KMS-11 (cell line): ENCODE measurements at regions not wholly inside any gene's neighbourhood (a gene's known extent, or its start where the extent isn't known, plus 50 kb on each side); places are given as distances from the start of the nearest gene placed in this dataset.

Experiments used
- H2AFZ ChIP-seq: fragments of 200-600 bp; sonication (generic); 2 replicates; pipeline ENCODE4 v1.6.1; 2016; ENCODE audit warnings: antibody characterized with exemption, mixed run types, low read depth
- H3K27ac ChIP-seq: fragments of 200-600 bp; sonication (generic); 2 replicates; pipeline ENCODE4 v1.6.1; 2016; ENCODE audit warnings: mild to moderate bottlenecking, mixed run types
- H3K27me3 ChIP-seq: fragments of 200-600 bp; sonication (generic); 2 replicates; pipeline ENCODE4 v1.6.1; 2017; ENCODE audit warnings: mild to moderate bottlenecking, low read depth, mixed run types, moderate library complexity; ENCODE audit not compliant: insufficient read depth
- H3K36me3 ChIP-seq: fragments of 200-600 bp; sonication (generic); 2 replicates; pipeline ENCODE4 v1.6.1; 2017; ENCODE audit warnings: mild to moderate bottlenecking, mixed run types; ENCODE audit not compliant: insufficient read depth
- H3K4me1 ChIP-seq: fragments of 200-600 bp; sonication (generic); 2 replicates; pipeline ENCODE4 v1.6.1; 2016; ENCODE audit warnings: mild to moderate bottlenecking, low read depth, mixed run types; ENCODE audit not compliant: poor library complexity, severe bottlenecking
- H3K4me2 ChIP-seq: fragments of 200-600 bp; sonication (generic); 2 replicates; pipeline ENCODE4 v1.7.0; 2016; ENCODE audit warnings: mild to moderate bottlenecking, mixed run types
- H3K4me3 ChIP-seq: fragments of 200-600 bp; sonication (generic); IDR thresholded peaks from 2 replicates; pipeline ENCODE4 v1.6.1; 2017; ENCODE audit warnings: low read depth, low read length, mixed read lengths; ENCODE audit not compliant: insufficient read depth
- H3K79me2 ChIP-seq: fragments of 200-600 bp; sonication (generic); 2 replicates; pipeline ENCODE4 v1.6.1; 2016; ENCODE audit warnings: low read depth, mixed run types; ENCODE audit not compliant: insufficient read depth
- H3K9ac ChIP-seq: fragments of 200-600 bp; sonication (generic); 2 replicates; pipeline ENCODE4 v1.6.1; 2016; ENCODE audit warnings: mild to moderate bottlenecking, mixed run types
- H4K20me1 ChIP-seq: fragments of 200-600 bp; sonication (generic); 2 replicates; pipeline ENCODE4 v1.6.1; 2016; ENCODE audit warnings: mild to moderate bottlenecking, mixed run types; ENCODE audit not compliant: insufficient read depth
- TF ChIP-seq, protein P1 (sequence below): fragments of 200-600 bp; sonication (generic); conservative IDR thresholded peaks from 2 replicates; pipeline ENCODE4 v1.6.1; 2017; ENCODE audit warnings: low read depth, mild to moderate bottlenecking, antibody characterized with exemption, low read length, moderate library complexity, mixed read lengths

DNA sequence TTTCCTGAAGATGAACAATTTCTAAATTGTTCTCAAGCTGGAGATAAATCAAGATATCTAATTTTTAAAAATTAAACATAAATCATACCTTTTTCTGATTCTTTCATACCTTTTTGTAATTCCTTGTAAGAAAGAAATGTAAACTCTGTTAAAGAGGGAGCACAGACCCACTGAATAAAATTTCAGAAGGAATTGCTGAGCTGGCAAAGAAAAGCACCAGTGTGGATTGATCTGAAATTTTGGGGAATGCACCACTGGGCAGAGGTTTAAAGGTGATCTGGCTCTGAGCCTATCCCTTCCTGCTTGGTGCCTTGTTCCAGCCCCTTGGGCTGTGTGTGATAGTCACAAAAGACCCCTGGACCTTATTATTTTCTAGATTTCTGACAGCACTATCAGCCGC, 118.3 kb upstream of the THSD7B start:
- H3K4me3 ChIP-seq, result no peak overlapping the region
- H3K27me3 ChIP-seq, result no peaks in the 10 kb centered on the region
- H3K79me2 ChIP-seq, result no peaks in the 10 kb centered on the region
- no peak overlapping the region for H3K27ac ChIP-seq
- H3K36me3 ChIP-seq, result no peaks in the 10 kb centered on the region
- H4K20me1 ChIP-seq, result no peaks in the 10 kb centered on the region
- H2AFZ ChIP-seq, result no peak overlapping the region
- H3K9ac ChIP-seq, result no peak overlapping the region
- no peaks in the 10 kb centered on the region for H3K4me1 ChIP-seq
- H3K4me2 ChIP-seq, result no peak overlapping the region
- TF ChIP-seq, protein P1, sequence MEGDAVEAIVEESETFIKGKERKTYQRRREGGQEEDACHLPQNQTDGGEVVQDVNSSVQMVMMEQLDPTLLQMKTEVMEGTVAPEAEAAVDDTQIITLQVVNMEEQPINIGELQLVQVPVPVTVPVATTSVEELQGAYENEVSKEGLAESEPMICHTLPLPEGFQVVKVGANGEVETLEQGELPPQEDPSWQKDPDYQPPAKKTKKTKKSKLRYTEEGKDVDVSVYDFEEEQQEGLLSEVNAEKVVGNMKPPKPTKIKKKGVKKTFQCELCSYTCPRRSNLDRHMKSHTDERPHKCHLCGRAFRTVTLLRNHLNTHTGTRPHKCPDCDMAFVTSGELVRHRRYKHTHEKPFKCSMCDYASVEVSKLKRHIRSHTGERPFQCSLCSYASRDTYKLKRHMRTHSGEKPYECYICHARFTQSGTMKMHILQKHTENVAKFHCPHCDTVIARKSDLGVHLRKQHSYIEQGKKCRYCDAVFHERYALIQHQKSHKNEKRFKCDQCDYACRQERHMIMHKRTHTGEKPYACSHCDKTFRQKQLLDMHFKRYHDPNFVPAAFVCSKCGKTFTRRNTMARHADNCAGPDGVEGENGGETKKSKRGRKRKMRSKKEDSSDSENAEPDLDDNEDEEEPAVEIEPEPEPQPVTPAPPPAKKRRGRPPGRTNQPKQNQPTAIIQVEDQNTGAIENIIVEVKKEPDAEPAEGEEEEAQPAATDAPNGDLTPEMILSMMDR, result no peak

DNA sequence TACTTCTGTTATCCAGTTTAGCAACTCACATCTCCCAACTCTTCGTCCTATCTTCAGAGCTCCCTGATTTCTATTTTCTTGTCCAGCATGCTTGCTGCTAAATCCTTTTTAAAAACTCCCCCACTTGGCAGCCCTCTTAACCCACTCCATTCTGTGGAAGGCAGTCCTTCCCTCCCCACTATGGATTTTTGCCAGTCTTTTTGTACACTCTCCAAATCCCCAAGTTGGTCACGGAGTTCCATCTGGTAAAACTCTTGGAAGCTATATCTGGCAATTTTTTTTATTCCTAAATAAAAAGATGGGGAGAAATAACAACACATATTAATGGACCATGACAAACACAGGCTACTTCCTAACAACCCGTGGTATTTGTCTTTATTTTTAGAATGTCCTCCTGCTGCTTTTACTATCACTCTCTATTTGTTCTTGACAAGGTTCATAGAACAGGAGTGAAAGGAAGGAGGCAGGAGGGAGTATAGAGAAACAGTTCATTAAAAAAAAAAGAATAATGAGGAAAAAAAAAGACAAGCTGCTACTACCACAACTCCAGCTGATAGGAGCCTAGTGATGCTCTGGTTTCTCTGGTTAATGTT, 120.0 kb upstream of the THSD7B start:
- H3K36me3 ChIP-seq, result no peaks in the 10 kb centered on the region
- H3K27me3 ChIP-seq, result no peaks in the 10 kb centered on the region
- H2AFZ ChIP-seq, result no peak overlapping the region
- H3K4me1 ChIP-seq, result no peaks in the 10 kb centered on the region
- H3K79me2 ChIP-seq, result no peaks in the 10 kb centered on the region
- no peak overlapping the region for H3K9ac ChIP-seq
- H4K20me1 ChIP-seq, result no peaks in the 10 kb centered on the region
- TF ChIP-seq, protein P1, result no peak
- H3K27ac ChIP-seq, result no peak overlapping the region
- no peak overlapping the region for H3K4me2 ChIP-seq
- no peak overlapping the region for H3K4me3 ChIP-seq

DNA sequence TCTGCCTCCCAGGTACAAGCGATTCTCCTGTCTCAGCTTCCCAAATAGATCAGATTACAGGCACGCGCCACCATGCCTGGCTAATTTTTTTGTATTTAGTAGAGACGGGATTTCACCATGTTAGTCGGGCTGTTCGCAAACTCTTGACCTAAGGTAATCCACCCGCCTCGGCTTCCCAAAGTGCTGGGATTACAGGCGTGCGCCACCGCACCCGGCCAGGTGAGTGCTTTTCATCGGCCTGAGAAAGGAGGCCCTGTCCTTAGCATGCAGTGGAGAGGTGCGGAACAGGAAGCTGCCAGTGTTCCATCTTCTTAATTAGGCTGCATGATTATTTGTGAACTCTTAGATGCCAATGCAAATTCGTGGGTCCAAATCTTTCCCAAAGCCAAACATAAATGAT, 125.7 kb upstream of the THSD7B start:
- H3K4me1 ChIP-seq, result no peaks in the 10 kb centered on the region
- no peaks in the 10 kb centered on the region for H4K20me1 ChIP-seq
- H2AFZ ChIP-seq, result no peak overlapping the region
- H3K4me2 ChIP-seq, result no peak overlapping the region
- no peaks in the 10 kb centered on the region for H3K36me3 ChIP-seq
- TF ChIP-seq, protein P1, result no peak
- H3K27ac ChIP-seq, result no peak overlapping the region
- H3K27me3 ChIP-seq, result no peaks in the 10 kb centered on the region
- no peak overlapping the region for H3K9ac ChIP-seq
- H3K4me3 ChIP-seq, result no peak overlapping the region
- H3K79me2 ChIP-seq, result no peaks in the 10 kb centered on the region

DNA sequence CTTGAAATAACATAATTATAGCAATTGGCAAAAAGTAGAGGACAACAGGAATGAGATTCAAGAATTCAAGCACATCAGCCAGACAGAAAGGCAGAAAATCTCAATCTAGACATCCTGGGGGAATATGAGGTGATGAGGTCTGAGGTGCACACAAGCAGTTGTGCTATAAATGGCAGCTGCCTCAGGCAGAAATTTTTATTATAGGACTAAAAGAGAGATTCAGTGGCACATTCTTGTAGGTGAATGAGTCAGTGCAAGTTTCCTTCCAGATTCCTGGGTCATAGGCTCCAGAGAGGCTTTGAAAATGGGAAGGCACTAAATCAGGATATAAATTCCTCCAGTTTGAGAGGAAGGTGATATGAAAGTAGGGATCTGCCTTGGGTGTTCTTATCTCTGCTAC, 127.2 kb upstream of the THSD7B start:
- Histone ChIP-seq H4K20me1 (no peaks in the 10 kb centered on the region), H3K27ac (no peak overlapping the region), H3K4me2 (no peak overlapping the region), H3K36me3 (no peaks in the 10 kb centered on the region), H3K4me3 (no peak overlapping the region), H3K79me2 (no peaks in the 10 kb centered on the region), H3K27me3 (no peaks in the 10 kb centered on the region), H2AFZ (no peak overlapping the region), H3K4me1 (no peaks in the 10 kb centered on the region), H3K9ac (no peak overlapping the region)
- TF ChIP-seq, protein P1, result no peak
